ENCODE measurements at regions not wholly inside any gene's neighbourhood (a gene's known extent, or its start where the extent isn't known, plus 50 kb on each side); places are given as distances from the start of the nearest gene placed in this dataset.

DNA sequence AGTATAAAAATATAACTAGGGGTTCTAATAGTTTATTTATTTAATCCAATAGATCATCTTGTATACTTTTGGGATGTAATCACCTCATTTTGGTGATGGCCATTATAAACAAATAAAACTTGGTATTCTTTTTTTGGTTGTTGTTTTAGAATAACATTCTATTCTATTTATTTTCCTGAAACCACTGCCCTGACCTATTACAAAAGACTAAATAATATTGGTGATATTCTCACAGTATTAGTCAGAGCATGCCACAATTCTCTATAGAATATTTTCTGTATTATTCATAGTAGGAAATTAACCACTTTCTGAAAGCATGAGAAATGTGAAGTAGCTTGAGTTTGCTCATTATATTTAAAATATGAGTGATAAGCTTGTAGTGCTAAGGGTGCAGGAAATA lies 54.1 kb upstream of the LRRC7 start:
- DNase-seq (ENCODE audit: low read depth in 2 of 2): peak; percentile 6 to 63
- TF ChIP-seq, protein P1, sequence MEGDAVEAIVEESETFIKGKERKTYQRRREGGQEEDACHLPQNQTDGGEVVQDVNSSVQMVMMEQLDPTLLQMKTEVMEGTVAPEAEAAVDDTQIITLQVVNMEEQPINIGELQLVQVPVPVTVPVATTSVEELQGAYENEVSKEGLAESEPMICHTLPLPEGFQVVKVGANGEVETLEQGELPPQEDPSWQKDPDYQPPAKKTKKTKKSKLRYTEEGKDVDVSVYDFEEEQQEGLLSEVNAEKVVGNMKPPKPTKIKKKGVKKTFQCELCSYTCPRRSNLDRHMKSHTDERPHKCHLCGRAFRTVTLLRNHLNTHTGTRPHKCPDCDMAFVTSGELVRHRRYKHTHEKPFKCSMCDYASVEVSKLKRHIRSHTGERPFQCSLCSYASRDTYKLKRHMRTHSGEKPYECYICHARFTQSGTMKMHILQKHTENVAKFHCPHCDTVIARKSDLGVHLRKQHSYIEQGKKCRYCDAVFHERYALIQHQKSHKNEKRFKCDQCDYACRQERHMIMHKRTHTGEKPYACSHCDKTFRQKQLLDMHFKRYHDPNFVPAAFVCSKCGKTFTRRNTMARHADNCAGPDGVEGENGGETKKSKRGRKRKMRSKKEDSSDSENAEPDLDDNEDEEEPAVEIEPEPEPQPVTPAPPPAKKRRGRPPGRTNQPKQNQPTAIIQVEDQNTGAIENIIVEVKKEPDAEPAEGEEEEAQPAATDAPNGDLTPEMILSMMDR (IDR thresholded peaks at IDR 0.05; ENCODE audit: low read depth, low read length): no peak
- no peak overlapping the region for H3K4me3 ChIP-seq (replicated peaks in 1 of 2; ENCODE audit: low read depth in 2 of 2, low read length in 2 of 2)

Measured in cardiac fibroblast (primary cell).